Activated T-helper 2 cell treated with anti-CD3 and anti-CD28 coated beads, Interferon-gamma antibody, Interleukin-2, Interleukin-4, amounts not matched to agents 10 μg/mL and 5 μg/mL and 100 μg/mL, durations not matched to agents 14 hours and 24 hours and 36 hours (primary cell): ENCODE measurements at regions not wholly inside any gene's neighbourhood (a gene's known extent, or its start where the extent isn't known, plus 50 kb on each side); places are given as distances from the start of the nearest gene placed in this dataset.

Experiments
- DNase-seq: peaks from one replicate; pipeline ENCODE4 v3.0.0; 2021; ENCODE audit warnings: low spot score
- H3K27ac Mint-ChIP-seq: one replicate; pipeline ENCODE4 v1.8.0; 2021; ENCODE audit warnings: mixed read lengths
- H3K27me3 Mint-ChIP-seq: one replicate; pipeline ENCODE4 v1.8.0; 2021; ENCODE audit warnings: low read depth, mixed read lengths
- H3K36me3 Mint-ChIP-seq: one replicate; pipeline ENCODE4 v1.8.0; 2021; ENCODE audit warnings: low read depth, mixed read lengths
- H3K4me1 Mint-ChIP-seq: one replicate; pipeline ENCODE4 v1.8.0; 2021; ENCODE audit warnings: low read depth, mixed read lengths
- H3K4me3 Mint-ChIP-seq: one replicate; pipeline ENCODE4 v1.8.0; 2021; ENCODE audit warnings: low read depth, mild to moderate bottlenecking, moderate library complexity, mixed read lengths
- H3K9me3 Mint-ChIP-seq: one replicate; pipeline ENCODE4 v1.8.0; 2021; ENCODE audit warnings: mixed read lengths
- intact Hi-C: fragments of 100-400 bp; cut with micrococcal nuclease; formaldehyde crosslinking; loops from one replicate; pipeline ENCODE4 v1.15.1; 2023

DNA sequence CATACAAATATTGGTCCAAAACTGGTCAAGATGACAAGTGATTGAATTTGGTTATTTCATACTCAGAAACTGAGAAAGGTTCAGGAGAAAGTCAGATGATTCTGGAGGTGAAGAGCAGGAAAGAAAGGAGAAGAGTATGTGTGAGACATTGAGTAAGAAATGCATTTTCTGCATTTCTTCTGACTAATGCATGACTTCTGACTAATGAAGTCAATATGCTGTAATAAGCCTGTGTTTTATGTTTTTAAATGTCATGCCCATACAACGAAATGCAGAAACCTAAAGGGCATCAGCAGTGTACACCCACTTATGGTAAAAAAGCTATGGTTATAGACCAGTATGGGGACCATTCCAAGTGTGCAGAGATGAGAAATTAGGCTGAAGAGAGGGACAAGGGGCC is 1227.8 kb upstream of the SORCS1 start:
- Mint-ChIP-seq H3K4me3 (no peak overlapping the region), H3K27ac (no peak overlapping the region), H3K36me3 (no peaks in the 10 kb centered on the region), H3K27me3 (no peaks in the 10 kb centered on the region), H3K9me3 (peaks cover 25% of the 10 kb centered on the region), H3K4me1 (no peaks in the 10 kb centered on the region)
- no peak for DNase-seq
- intact Hi-C loops = no loop called here

DNA sequence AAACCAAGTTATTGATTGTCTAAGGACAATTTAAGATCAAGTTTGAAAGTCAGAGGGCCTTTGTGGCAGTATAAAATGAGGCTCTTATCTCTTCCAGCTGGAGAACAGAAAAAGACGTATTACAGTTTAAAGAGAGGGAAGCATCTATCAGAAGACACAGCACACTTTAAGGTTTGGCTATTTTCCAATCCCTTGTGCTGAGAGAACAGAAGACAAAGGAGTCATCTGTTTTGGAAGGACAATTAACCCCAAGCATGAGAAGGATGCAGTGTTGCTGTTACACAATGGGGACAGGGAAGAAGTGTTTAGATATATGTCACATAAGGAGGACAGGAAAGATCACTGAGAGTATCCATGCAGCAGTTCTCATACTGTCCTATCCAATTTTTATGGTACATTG is 1224.2 kb upstream of the SORCS1 start:
- intact Hi-C loops = no loop called here
- no peaks in the 10 kb centered on the region for H3K4me1 Mint-ChIP-seq
- no peaks in the 10 kb centered on the region for H3K36me3 Mint-ChIP-seq
- H3K27me3 Mint-ChIP-seq = no peaks in the 10 kb centered on the region
- DNase-seq = no peak
- H3K9me3 Mint-ChIP-seq = peaks cover 41% of the 10 kb centered on the region
- no peak overlapping the region for H3K4me3 Mint-ChIP-seq
- no peak overlapping the region for H3K27ac Mint-ChIP-seq

DNA sequence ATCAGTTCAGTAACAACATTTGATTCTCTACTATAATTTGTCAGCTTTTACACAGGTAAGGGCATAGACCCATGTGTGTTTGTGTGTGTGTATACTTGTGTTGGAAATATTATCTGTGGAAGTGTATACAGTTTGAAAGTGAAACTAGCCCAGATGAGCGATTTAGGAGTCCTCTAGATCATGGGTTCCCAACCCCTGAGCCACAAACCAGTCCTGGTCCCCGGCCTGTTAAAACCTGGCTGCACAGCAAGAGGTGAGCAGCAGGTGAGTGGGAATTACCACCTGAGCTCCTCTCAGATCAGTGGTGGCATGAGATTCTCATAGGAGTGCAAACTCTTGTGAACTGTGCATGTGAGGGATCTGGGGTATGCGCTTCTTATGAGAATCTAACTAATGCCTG is 1221.5 kb upstream of the SORCS1 start:
- DNase-seq = no peak
- H3K27ac Mint-ChIP-seq = no peak overlapping the region
- H3K27me3 Mint-ChIP-seq = no peaks in the 10 kb centered on the region
- H3K4me1 Mint-ChIP-seq = no peaks in the 10 kb centered on the region
- intact Hi-C loops = no loop called here
- no peaks in the 10 kb centered on the region for H3K36me3 Mint-ChIP-seq
- no peak overlapping the region for H3K4me3 Mint-ChIP-seq
- H3K9me3 Mint-ChIP-seq = peaks cover 45% of the 10 kb centered on the region

- Mint-ChIP-seq H3K4me3 (no peak overlapping the region), H3K9me3 (peaks cover 36% of the 10 kb centered on the region), H3K36me3 (no peaks in the 10 kb centered on the region), H3K4me1 (no peaks in the 10 kb centered on the region), H3K27me3 (no peaks in the 10 kb centered on the region), H3K27ac (no peak overlapping the region)
- no peak for DNase-seq
- intact Hi-C loops = no loop called here
These were observed 1219.9 kb upstream of the SORCS1 start for GRCh38 chr10:108384378-108384777.

- no peaks in the 10 kb centered on the region for H3K36me3 Mint-ChIP-seq
- no peak for DNase-seq
- peaks cover 24% of the 10 kb centered on the region for H3K9me3 Mint-ChIP-seq
- H3K4me3 Mint-ChIP-seq = no peak overlapping the region
- no peaks in the 10 kb centered on the region for H3K4me1 Mint-ChIP-seq
- H3K27ac Mint-ChIP-seq = no peak overlapping the region
- no peaks in the 10 kb centered on the region for H3K27me3 Mint-ChIP-seq
- intact Hi-C loops = no loop called here
These were observed 1214.3 kb upstream of the SORCS1 start for GRCh38 chr10:108378779-108379178.

DNA sequence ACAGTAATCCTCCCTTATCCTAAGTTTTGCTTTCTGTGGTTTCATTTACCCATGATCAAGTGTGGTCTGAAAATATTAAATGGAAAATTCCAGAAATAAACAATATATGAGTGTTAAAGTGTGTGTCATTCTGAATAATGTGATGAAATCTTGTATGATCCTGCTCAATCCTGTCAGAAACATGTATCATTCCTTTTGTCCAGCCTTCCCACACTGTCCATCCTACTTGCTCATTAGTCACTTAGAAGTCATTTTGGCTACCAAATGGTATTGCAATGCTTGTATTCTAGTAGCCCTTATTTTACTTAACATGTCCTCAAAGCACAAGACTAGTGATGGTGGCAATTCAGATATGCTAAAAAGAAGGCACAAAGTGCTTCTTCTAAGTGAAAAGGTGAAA is 1211.2 kb upstream of the SORCS1 start:
- no peak for DNase-seq

DNA sequence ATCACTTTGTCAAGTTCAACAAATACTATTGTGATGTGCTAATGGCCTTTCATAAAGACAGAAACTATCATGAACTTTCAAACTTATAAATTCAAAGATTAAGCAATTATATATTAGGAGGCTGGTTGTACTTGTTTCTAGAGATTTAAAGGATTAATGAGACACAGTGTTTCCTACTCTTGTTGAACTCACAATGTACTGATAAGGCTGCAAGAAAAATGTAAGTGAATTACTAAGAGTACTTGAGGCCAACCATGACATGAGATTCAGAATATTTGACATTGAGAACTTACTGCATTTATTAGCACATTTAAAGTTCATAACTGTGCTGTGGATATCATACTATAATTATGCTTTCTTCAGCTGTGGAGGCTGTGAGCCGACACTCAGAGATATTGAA is 1210.5 kb upstream of the SORCS1 start:
- no peak for DNase-seq
- no peaks in the 10 kb centered on the region for H3K36me3 Mint-ChIP-seq
- intact Hi-C loops = no loop called here
- H3K9me3 Mint-ChIP-seq = peaks cover 22% of the 10 kb centered on the region
- H3K4me1 Mint-ChIP-seq = no peaks in the 10 kb centered on the region
- no peak overlapping the region for H3K27ac Mint-ChIP-seq
- no peak overlapping the region for H3K4me3 Mint-ChIP-seq
- no peaks in the 10 kb centered on the region for H3K27me3 Mint-ChIP-seq

More for the DNA sequence above, 1211.2 kb upstream of the SORCS1 start:
- Mint-ChIP-seq H3K4me1 (no peaks in the 10 kb centered on the region), H3K27me3 (no peaks in the 10 kb centered on the region), H3K27ac (no peak overlapping the region), H3K4me3 (no peak overlapping the region), H3K9me3 (peaks cover 18% of the 10 kb centered on the region), H3K36me3 (no peaks in the 10 kb centered on the region)
- intact Hi-C loops = no loop called here

DNA sequence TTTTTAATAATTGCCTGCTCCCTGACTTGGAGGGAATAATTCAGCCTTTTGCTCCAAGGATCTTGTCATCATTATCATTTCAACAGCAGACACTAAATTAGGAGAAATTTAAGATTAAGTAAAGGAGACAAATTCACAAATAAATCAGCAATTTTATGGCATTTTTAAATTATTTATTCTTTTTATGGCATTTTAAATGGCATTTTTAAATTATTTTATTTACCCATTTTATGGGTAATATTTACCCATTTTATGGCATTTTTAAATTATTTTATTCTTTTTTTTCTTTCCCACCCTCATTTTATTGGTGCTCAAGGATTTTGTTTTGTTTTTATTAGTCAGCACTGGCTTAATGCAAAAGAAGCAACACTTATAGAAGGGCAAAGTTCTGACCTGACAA is 1201.0 kb upstream of the SORCS1 start:
- intact Hi-C loops = no loop called here
- H3K9me3 Mint-ChIP-seq = peaks cover 10% of the 10 kb centered on the region
- no peaks in the 10 kb centered on the region for H3K4me1 Mint-ChIP-seq
- H3K4me3 Mint-ChIP-seq = no peak overlapping the region
- no peak overlapping the region for H3K27ac Mint-ChIP-seq
- DNase-seq = no peak
- no peaks in the 10 kb centered on the region for H3K27me3 Mint-ChIP-seq
- no peaks in the 10 kb centered on the region for H3K36me3 Mint-ChIP-seq

DNA sequence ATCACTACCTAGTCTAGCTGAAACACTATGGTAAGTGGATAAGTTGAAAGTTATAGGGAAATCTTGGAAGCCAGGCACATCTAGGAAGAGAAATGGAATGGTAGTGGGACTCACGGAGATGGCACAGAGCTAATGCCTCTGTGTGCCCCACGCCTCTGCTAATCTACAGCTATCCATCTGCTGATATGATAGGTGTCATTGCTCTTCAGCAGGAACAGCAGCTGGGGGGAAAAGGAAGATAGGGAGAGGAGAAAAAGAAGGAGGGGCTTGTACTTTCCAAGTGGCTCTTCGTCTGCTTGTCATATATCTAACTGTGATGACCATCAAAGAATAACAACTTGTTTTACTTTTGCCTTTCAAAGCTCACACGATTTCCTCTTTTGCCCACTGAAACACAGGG is 1199.1 kb upstream of the SORCS1 start:
- intact Hi-C loops = no loop called here
- H3K27me3 Mint-ChIP-seq = no peaks in the 10 kb centered on the region
- H3K9me3 Mint-ChIP-seq = peaks cover 6% of the 10 kb centered on the region
- no peak overlapping the region for H3K4me3 Mint-ChIP-seq
- H3K4me1 Mint-ChIP-seq = no peaks in the 10 kb centered on the region
- no peak for DNase-seq
- H3K27ac Mint-ChIP-seq = no peak overlapping the region
- H3K36me3 Mint-ChIP-seq = no peaks in the 10 kb centered on the region

DNA sequence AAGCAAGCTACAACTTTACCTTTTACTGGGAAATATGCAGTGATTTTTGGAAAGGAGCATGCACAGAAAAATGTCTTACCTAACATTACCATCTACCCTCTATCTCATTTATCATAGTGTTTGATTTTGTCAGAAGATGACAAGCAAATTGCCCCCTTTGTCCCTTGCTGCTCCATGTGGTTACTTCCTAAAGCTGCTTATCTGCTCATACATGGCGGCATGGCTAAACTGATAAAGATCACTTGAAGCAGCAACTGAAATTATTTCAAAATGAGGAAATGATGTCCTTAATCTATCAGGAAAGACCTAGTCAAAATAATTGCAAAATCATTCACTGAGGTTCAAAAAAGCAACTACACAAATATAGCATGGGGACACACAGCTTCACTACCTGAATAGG is 1198.5 kb upstream of the SORCS1 start:
- Mint-ChIP-seq H3K36me3 (no peaks in the 10 kb centered on the region), H3K27me3 (no peaks in the 10 kb centered on the region), H3K4me1 (no peaks in the 10 kb centered on the region), H3K27ac (no peak overlapping the region), H3K4me3 (no peak overlapping the region), H3K9me3 (peaks cover 4% of the 10 kb centered on the region)
- DNase-seq = no peak
- intact Hi-C loops = no loop called here

DNA sequence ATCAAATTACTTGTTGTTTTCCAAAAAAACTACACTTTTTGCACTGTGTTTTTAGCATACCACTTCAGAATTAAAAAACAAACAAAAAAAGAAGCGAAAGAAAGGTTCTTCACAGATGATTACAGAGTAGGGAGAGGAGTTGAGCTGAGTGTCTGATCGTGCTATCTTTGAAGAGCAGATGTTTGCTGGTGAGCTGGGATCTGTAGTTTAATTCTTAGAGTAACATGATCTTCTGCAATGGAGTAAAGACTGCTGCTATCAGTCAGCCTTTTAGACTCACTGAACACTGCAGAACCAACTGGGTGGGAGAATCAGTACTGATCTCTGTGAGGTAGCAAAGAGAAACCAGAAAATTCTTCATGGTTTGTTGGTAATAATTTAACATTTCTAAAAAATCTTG is 1197.8 kb upstream of the SORCS1 start:
- Mint-ChIP-seq H3K36me3 (no peaks in the 10 kb centered on the region), H3K27ac (no peak overlapping the region), H3K27me3 (no peaks in the 10 kb centered on the region), H3K4me3 (no peak overlapping the region), H3K9me3 (peaks cover 5% of the 10 kb centered on the region), H3K4me1 (no peaks in the 10 kb centered on the region)
- intact Hi-C loops = no loop called here
- no peak for DNase-seq

GRCh38 chr10:108360187-108360586 is 1195.7 kb upstream of the SORCS1 start:
- H3K36me3 Mint-ChIP-seq = no peaks in the 10 kb centered on the region
- peaks cover 15% of the 10 kb centered on the region for H3K9me3 Mint-ChIP-seq
- no peak overlapping the region for H3K4me3 Mint-ChIP-seq
- no peak for DNase-seq
- intact Hi-C loops = no loop called here
- H3K27me3 Mint-ChIP-seq = no peaks in the 10 kb centered on the region
- no peak overlapping the region for H3K27ac Mint-ChIP-seq
- no peaks in the 10 kb centered on the region for H3K4me1 Mint-ChIP-seq

DNA sequence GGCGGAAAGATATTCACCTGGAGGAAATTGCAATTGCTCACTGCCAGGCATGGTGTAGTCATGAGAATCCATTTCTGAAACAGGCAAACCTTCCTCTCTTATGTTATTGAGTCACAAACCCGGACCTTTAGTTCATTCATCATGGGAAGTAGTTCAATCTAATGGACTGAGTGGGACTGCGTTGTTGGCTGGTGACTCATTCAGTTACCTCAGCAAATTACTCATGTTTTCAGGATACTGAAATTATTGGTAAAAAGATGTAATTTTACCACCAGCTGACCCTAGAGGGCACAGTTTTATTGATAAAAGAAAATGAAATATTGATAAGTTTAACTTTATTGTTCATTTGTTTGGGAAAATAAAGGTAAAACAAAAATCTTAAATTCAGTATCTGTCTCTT is 1194.4 kb upstream of the SORCS1 start:
- H3K4me1 Mint-ChIP-seq = no peaks in the 10 kb centered on the region
- no peaks in the 10 kb centered on the region for H3K27me3 Mint-ChIP-seq
- H3K9me3 Mint-ChIP-seq = peaks cover 12% of the 10 kb centered on the region
- H3K27ac Mint-ChIP-seq = no peak overlapping the region
- intact Hi-C loops = no loop called here
- no peak for DNase-seq
- no peak overlapping the region for H3K4me3 Mint-ChIP-seq
- no peaks in the 10 kb centered on the region for H3K36me3 Mint-ChIP-seq

DNA sequence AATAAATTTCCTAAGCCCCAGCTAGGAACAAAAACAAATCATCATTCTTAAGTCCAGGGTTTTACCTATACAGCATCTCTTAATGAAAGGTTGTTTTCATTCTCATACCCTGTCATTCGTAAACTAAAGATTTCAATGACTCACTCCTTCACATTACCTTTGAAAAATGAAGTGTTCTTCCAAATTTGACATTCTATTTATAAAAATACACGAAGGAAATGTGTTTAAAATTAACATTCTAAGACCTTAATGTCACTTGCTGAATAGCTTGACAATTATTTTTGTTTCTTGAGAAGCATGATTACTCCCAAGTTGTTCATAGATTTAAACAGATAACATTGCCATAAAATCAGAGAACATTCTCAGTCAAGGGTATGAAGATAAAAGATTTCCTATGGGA is 1188.3 kb upstream of the SORCS1 start:
- intact Hi-C loops = no loop called here
- DNase-seq = no peak
- Mint-ChIP-seq H3K27me3 (no peaks in the 10 kb centered on the region), H3K36me3 (no peaks in the 10 kb centered on the region), H3K9me3 (peaks cover 30% of the 10 kb centered on the region), H3K27ac (no peak overlapping the region), H3K4me3 (no peak overlapping the region), H3K4me1 (no peaks in the 10 kb centered on the region)
